IPS DF 4.7 (cell line): ENCODE measurements at regions not wholly inside any gene's neighbourhood (a gene's known extent, or its start where the extent isn't known, plus 50 kb on each side); places are given as distances from the start of the nearest gene placed in this dataset.

ENCODE experiments used
- DNase-seq: peaks from one replicate; pipeline ENCODE4 v3.0.0-alpha.2; 2013; ENCODE audit warnings: low spot score; ENCODE audit errors: extremely low read depth

GRCh38 chr4:26069218-26069617, 155.2 kb downstream of the SMIM20 start:
- peak; percentile 56 for DNase-seq

DNA sequence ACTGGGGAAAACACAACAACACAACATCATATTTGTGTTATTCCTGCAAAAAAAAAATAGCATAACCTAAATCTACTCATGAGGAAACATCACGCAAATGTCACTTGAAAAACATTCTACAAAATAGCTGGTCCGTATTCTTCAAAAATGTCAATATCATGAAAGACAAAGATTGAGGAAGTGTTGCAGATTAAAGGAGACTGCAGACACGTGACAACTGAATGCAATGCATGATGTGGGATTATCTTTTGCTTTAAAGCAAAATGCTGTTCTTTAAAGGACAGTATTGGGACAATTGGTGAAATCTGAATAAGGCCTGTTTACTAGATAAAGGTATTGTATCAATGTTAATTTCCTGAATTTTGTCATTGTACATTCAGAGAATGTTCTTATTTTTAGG, 157.7 kb downstream of the SMIM20 start:
- DNase-seq: no peak

DNA sequence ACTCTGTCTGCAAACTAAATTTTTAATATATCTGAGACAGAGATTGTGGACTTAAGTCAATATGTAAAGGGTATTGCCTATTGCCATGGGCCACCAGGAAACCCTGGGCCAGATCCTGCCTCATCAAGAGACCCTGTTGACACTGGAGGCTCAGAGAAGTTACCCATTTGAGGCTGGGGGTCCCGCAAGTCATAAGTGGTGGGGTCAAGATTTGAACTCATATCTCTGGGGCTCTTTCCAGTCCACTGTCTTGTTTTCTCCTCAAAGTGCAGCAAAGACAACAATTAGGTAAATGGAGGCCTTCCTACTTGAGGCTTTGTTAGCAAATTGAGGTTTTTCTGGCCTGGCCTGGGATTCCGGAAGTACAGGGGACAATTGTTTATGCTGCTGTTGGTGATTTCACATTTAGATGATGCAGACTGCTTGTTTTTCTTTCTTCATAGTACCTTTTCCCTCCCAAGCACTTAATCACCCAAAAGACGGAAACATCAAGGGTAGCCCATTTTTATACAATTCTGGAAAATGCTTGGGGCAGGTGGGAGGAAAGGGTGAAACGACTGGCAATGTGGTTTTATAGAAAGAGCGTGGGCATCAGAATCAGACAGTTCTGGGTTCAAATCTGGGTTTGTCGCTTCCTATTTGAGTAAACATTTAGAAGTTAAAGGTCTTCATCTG, 160.0 kb downstream of the SMIM20 start:
- DNase-seq: no peak

GRCh38 chr4:26074712-26075430, 160.9 kb downstream of the SMIM20 start:
- DNase-seq: no peak

DNA sequence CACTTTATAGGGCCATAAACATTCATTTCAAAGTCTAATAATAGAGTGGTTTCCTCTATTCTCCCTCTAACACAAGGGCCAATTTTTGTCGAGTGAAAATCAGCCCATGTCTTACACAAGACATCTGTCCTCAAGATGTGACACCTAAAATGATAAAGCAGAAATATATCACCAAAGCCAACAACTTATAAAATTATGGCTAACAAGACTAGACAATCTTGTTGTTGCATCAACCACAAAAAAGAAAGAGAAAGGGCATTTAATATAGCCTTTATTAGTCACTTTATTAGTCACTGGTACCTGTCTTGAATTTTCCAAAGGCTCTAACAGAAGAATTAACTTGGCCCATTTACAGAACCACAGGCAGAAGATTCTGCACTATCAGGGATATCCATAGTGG, 161.6 kb downstream of the SMIM20 start:
- DNase-seq: no peak

DNA sequence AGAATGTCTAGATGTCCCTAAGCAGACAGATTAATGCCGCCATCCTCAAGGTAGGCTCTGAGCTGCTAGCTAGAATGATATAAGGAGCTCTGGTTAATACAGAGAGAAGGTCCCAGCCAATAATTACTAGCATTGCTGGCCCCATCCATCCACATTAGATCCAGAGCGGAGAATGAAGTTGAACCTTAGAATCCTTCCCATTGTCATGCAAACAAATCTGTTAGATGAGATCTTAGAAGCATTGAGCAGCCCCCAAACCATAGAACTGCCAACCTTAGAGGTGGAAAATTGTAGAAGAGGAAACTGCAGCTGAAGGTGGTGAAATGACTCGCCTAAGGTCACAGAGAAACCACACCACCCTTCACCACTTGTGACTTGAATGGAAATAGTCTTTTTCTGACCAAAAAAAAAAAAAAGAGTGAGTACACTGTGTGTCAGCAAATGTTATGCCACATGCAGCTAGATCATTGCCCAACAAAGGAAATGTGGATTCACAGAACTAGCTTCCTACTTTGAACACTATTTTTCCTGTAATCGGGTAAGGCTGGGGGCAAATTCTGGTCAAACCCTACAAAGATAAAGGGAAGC, 162.1 kb downstream of the SMIM20 start:
- DNase-seq: no peak

GRCh38 chr4:26076896-26077295, 162.9 kb downstream of the SMIM20 start:
- DNase-seq: no peak

DNA sequence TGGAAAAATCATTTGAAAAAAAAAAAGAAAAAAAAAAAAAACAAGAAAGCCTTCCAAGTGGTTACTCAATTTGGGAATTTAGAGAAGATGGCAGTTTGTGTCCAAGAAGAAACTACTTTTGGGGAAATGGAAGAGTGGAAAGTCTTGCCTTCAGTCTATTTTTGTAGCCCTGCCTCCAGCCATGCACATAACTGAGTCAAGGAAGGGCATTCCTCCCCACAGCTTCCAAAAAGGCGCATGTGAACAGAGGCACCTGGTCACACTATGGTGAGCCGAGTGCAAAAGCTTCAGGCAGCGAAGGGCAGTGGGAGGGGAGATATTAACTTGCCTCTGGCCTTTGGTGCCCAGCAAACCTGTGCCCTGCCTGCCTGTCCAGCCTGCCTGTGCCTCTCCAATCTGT, 163.7 kb downstream of the SMIM20 start:
- DNase-seq: no peak

DNA sequence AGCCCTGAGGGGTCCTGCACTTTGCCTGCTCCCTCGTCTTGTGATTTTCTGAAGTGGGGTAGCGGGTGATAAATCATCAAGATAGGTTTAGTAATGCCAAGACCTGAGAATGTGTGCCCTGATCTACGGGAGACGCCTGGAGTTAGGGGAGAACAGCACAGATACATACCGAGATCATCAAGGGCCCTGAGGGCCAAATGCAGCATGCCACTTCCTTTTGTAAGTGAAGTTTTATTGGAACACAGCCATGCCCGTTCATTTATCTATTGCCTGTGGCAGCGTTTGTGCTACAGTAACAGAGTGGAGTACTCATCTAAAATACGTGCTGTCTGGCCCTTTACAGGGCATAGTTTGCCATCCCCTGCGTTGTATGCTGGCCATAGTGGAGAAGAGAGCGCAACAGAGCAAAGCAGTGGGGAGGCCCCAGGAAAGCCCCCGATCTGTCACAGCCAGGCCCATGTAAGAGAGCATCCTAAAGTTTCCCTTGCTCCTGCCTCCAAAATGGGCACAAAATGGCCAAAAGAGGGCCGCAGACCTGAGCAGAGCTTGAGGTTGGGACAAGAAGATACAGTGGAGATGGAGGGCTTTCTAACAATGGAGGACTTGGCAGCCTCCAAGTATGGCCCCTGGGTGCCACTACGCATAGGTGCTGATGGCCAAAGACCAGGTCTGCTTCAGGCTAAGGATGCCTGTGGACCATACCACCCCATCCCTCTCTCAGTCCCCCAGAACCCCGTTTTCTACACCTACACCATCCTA, 167.0 kb downstream of the SMIM20 start:
- DNase-seq: no peak

DNA sequence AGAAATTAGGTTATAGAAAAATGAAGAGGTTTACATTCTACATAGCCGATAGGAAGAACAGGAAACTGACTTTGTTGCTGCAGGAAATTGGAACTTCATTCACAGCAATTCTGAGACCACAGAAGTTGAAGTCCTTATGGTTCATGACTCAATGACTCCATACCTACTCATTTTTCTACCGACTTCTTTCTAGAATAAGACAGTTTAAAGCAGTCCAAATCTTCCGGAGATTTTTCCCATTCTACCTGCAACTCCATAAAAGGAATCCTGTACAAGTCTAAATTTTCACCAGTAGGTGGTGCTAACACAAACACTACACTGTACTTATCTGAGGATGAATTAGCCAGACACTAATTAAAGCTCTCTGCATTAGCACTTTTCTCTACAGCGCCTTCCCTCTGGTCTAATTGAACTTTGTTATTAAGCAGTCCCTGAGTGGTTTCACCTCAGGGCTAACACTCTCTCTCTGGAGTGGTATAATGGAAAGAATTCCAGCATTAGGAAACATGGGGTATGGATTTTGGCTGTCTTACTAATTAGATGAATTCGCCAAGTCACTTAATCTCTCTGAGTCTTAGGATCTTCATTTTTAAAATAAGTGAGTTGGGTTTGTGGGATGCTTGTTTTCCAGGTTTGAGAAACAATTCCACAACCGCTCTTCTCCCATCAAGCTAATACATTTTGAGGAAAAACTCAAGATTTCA, 167.9 kb downstream of the SMIM20 start:
- DNase-seq: peak; percentile 56

DNA sequence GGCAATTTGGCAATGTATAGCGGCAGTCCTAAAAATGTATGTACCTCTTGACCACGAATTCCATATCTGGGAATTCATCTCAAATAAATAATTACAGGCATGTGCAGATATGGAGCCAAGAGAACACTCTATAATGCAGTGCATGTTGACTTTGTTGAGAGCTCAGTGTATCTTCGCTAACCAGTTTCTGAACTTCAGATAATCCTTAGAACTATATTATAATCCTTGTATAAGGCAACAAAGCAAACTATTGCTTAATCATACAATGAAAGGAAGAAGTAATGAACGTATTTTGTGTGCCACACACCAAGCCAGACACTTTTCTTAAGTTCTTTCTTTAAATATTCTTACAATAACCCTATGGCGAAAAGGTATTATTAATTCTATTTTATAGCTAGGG, 168.5 kb downstream of the SMIM20 start:
- no peak for DNase-seq

DNA sequence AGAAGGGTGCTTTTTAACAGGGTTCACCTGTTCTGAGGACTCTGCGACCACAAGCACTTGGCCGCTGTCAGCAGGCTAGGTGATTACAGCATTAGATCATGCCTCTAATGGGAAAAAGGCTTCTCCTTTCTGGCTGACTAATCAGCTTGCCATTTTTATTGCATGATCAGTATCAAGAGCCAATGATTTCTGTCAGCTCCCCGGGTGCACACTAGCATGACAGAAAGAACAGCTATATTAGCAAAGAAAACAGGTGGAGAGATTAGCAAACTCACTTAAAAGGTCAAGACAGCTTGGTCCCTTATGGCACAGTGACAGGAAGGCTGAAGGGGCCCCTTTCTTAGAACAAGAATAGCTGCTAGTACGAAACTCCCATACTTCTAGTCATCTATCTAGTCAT, 170.0 kb downstream of the SMIM20 start:
- no peak for DNase-seq

- DNase-seq: no peak
These were observed 170.4 kb downstream of the SMIM20 start for GRCh38 chr4:26084414-26084813.

DNA sequence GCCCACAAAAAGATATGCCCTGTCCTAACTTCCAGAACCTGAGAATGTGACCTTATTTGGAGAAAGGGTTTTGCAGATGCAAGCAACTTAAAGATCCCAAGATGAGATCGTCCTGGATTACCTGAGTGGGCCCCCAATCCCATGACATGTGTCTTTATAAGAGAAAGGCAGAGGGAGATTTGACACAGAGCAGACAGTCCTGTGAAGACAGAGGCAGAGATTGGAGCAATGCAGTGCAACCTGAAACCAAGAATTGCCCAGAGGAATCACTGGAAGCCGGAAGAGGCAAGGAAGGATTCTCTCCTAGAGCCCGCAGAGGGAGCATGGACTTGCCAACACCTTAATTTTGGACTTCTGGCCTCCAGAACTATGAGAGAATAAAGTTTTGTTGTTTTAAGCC, 171.5 kb downstream of the SMIM20 start:
- no peak for DNase-seq

DNA sequence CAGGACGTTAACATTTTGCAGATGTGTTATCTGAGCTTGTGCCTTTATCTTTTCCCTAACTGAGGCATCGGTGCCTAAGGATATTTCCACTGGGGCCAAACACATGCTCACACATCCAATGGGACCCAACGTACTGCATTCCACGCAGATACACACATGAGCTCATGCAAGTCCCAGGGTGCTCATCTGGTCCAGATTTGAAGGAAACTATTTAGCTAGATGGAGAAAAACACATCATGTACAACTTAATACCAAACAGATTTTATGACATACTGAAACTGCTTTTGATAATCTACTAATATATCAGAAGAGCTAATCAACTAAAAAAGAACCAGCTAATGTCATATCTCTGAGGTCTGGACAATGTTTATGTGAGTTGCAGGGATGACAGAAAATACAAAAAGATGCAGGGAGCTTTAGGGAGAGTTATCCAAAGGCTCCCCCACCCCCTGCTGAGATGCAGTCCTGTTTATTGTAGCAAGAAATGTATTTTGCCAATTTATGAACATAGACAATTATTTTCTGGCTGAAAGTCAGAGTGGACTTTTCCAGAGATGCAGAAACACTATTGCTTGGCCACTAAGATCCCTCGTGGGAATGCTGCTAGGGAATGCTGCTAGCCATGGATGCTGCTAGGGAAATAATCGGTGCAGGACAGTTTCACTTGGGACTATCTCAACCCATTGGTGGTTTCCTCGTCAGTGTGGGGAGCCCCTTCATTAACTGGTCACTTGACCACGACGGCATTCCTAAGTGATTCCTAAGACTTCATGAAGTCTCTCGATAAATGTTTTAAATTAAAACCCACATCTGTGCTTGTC, 172.8 kb downstream of the SMIM20 start:
- DNase-seq: no peak

DNA sequence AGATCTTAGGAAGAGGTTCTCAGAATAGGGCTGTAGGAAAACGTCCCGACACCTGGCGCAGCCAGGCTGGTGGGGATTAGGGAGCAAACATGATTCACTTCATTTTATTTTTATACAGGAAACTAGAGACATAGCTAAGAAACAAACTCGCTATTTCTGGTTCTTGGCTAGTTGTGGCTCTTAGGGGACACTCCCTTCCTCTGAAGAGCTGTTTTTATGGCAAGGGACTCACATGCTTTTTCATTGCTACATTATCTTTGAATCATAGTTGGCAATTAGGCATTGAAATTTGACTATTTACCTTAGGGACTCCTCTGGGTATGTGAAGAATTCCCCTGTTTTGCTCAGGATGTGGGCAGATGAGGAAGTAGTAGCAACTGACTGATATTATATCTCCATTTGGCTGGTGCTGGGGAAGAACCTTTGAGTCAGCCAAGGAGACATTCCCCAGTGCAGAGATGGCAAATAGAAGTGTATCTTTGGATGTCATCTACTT, 174.5 kb downstream of the SMIM20 start:
- DNase-seq: no peak

DNA sequence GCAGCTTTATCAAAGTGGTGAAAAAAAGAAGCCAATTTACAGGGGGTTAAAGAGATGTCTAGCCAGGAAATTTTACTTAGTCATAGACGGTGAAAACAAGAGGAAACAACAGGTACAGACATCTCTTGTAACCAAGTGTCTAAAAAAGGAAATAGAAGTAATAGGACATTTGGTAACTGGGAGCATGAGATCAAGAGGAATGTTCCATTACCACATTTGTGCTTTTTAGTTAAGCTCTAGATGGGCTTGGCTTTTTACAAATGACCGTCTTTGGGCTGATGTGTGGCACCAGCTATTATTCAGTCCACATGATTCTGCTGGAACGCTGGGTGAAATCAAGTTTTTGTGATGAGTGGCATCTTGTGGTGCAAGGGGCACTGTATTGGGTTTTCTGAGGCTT, 179.5 kb downstream of the SMIM20 start:
- no peak for DNase-seq

DNA sequence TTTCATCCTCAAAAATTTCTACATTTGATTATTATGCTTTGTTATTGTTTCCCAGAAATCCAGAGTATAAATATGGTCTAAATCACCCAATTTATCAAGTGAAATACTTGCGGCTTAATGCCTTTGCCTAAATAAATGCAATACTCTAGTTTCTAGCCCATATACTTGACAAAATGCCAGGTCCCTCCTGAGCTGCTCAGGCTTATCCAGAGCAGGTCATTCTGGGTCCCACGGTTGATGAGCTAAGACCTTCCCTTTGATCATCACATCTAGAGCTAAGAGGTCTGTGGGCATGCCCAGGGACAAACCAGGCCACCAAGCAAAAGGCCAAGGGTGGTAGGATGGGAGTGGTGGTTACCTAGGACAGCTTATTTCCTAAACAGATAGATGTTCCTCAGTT, 180.1 kb downstream of the SMIM20 start:
- no peak for DNase-seq

GRCh38 chr4:26094911-26095310, 180.9 kb downstream of the SMIM20 start:
- DNase-seq: no peak

- DNase-seq: no peak
These were observed 185.9 kb downstream of the SMIM20 start for GRCh38 chr4:26099967-26100366.
